CD1c-positive myeloid dendritic cell (primary cell): ENCODE measurements at regions not wholly inside any gene's neighbourhood (a gene's known extent, or its start where the extent isn't known, plus 50 kb on each side); places are given as distances from the start of the nearest gene placed in this dataset.
"Not testable (repeated sequence)": the region's sequence is repeated elsewhere in the genome, so short reads cannot be mapped to it uniquely, and the experiment has no call there.

Source experiments
- DNase-seq: peaks from one replicate; pipeline ENCODE4 v3.0.0-alpha.2; 2016; ENCODE audit errors: extremely low spot score

DNA sequence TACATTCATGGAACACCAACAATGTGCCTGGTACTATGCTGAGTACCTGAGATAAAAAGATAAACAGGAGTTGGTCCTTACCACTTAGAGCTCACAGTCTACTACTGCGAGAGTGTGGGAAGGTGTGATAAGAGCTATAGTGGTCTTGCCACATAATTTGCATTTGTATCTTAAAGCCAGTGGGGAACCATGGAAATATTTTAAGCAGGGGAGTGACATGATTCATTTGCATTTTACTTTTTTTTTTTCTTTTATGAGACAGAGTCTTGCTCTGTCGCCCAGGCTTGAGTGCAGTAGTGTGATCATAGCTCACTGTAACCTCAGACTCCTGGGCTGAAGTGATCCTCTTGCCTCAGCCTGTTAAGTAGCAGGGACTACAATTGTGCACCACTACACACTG, 53.6 kb downstream of the SRGAP2 start:
- not testable (repeated sequence) for DNase-seq

DNA sequence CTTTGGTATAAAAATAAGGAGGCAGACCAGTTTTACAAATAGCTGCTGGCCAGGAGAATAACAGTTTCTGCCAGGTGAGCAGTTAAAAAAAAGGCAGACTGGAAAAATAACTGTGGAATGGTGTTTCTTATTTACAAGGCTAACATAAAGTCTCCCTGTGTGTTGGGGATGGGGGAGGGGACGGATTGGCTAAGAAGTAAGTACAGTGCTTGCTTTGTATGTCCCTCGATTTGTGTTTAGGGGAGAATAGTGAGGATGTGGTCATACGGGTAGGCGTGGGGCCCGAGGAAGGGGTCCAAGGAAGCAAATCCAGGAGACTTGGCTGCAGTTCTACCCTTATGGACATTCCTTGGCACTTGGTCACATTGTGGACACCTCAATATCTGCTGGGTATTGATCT, 58.1 kb downstream of the SRGAP2 start:
- DNase-seq = not testable (repeated sequence)

DNA sequence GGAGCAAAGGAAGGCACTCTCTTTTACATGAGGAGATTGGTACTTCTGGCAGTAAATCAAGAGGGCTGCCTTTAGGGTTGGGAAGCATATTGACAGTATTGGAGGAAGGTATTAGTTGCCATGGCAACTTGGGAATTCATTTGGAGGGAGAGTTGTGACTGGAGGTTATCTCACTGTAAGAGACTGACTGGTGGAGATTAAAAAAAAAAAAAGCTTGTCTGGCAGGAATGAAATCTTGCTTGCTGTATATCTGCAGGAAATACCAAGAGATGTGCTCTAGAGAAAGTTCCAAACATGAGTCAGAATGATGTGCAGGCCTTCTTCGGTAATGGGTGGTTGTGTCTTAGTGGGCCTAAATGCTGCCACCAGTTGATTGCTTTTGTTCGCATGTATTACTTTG, 59.1 kb downstream of the SRGAP2 start:
- not testable (repeated sequence) for DNase-seq

DNA sequence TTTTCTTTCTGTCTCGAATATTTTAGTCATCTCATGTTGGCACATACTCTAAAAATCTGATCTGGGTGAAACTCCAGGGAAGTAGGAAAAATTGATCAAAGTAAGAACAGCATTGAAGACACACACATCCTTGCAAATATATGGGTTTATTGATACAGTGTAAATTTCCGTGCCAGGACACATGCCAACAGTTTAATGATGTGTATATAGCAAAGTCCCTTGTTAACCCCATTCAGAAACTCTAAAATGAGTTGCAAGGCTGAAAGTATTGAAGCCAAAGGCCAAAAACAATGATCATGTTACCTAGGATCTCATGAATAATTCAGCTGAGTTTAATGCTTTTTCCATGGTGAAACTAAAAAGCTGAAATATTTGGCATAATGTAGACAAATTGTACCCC, 61.6 kb downstream of the SRGAP2 start:
- DNase-seq = not testable (repeated sequence)

DNA sequence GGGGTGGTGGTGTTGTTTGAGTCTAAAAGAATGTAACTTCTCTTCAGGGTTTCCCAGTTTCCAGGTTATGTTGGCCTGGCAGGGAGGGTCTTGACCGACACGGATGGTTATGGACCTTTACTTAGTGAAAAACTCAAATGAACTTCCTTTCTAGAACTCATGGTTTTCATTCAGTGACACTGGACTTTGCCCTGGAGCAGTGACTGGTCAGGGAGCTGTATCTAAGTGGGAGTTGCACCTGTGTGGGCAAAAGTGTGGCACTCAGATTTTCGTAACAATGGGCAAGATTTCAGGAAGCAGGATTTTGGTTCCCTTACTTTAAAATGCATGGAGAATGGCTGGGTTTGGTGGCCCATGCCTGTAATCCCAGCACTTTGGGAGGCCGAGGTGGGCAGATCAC, 67.8 kb downstream of the SRGAP2 start:
- not testable (repeated sequence) for DNase-seq

DNA sequence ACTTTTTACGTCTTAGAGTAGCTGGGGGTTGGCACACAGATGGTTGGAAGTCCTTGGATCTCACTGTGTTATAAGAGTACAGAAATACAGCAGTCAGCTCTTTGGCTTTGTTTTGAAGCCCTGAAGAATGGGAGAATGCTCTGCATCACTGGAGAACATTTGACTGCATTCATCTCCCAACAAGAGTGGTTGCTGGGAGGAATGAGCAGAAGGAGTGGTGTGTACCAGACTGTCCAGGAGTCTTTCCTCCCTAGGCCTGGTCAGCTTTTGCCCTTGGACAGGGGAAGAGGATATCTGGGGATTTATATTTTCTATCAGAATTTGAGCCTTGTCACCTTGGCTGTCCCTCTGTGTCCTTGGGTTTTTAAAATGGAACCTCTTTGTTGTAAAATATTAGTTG, 69.8 kb downstream of the SRGAP2 start:
- not testable (repeated sequence) for DNase-seq

DNA sequence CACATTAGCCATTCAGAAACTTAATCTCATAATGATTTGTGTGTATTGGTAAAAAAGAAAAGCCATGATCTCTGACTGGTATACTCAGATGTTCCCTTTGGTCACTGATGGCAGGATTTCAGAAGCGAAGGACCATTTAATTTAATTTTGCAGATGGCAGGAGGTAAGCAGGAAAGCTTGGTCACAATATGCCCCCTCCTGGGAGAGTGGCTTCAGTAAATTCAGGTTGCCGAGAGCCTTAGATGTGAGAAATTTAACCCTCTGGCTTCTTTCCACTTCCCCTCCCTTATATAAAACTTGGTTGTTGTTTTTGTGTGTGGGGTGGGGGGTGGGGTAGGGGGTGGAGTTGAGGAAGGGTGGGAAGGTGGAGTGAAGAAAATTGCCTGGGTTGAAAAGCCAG, 72.8 kb downstream of the SRGAP2 start:
- not testable (repeated sequence) for DNase-seq

DNA sequence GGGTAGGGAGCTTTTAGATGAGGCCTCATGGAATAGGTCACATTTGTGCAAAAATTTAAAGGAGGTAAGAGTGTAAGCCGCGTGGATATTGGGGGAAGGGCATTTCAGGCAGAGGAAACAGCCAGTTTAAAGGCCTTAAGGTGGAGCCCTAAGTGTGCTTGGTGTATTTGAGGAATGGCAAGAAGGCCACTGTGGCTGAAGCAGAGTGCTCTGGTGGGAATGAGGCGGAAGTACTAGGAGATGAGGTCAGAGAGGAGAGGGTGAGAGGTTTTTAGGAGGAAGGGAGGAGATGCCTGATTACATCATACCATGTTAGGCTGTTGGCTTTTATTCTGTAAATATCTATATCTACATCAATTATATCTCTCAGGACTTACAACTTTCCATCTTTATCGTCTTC, 75.3 kb downstream of the SRGAP2 start:
- DNase-seq = peak; percentile 19

DNA sequence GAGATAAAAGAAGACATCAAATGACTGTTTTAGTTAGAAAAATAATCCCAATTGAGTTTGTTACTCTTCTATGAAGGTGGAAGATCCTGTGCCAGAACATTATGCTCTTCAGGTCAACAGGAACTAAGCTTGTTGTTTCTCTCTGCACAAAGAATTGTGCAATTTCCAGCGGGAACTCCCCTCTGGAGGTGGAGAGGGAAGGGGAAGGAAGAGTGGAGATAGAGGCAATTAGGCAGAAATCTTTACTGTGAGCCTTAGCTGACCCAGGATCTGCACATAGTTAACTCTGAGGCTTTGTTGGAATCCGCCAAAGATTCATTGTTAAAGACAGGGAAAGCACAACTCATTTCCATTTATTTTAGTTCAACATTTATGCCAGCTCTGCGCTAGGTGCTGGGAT, 77.3 kb downstream of the SRGAP2 start:
- not testable (repeated sequence) for DNase-seq

DNA sequence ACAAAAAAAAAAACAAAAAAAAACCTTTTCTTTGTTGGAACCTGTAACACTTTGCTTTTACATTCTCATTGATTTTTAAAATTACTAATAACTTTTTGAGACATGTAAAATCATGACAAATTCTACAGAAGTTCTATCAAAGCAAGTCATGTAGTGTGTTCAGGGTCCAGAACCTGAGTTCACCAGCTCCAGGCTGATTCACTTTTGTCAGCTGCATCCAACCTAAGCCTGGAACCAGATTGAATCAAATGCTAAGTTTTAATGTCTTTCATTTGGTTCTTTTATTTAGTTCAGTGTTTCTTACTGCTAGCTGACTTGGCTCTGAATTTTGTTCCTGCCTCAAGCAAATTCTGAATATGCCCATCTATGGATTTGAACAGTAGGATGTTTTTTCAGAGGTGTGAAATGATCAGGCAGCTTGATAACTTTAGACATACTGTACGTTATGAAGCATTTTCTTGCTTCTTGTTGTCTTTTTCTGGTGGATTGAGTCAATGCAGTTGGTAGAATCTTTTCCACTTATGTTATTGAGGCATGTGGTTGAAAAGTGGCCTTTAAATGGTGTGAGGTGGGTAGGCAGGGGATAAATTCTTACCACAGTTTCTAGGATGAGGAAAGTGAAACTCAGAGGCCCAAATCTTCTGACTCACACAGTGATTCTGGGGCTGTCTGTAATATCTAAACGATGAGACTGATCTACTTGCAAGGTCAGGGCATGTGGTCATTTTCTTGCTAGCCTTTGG, 78.7 kb downstream of the SRGAP2 start:
- DNase-seq = not testable (repeated sequence)

DNA sequence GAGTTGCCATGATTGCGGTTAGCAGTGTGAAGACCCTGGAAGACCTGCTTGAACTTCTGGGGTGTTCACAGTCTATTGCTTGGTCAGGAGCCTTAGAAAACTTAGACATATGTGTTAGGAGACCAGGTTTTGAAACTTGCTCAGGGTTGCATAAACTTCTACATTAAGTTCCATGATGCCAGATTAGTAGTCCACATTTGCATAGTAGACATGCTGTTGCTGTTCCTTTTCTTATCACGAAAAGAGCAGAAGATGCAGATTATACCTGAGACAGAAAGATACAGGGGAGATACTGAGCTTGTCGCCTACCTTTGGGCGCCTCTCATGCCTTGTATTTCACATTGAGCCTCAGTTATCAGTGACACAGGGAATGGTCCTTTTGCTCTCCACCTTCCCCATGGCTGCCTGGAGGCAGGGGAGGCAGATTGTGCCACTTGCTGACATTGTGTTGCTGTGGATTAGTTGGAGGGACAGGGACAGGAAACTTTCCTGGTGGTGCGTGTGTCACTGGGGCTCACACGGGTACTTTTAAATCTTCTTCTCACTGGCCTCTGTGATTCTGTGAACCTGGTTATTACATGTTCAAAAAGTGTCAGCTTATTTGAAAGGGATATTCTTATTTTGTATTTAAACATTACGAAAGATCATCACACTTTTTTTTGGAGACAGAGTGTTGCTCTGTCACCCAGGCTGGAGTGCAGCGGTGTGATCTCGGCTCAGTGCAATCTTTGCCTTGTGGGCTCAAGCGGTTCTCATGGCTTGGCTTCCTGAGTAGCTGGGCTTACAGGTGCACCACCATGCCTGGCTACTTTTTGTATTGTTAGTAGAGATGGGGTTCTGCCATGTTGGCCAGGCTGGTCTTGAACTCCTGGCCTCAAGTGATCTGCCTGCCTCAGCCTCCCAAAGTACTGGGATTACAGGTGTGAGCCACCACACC, 82.0 kb downstream of the SRGAP2 start:
- DNase-seq = not testable (repeated sequence)

DNA sequence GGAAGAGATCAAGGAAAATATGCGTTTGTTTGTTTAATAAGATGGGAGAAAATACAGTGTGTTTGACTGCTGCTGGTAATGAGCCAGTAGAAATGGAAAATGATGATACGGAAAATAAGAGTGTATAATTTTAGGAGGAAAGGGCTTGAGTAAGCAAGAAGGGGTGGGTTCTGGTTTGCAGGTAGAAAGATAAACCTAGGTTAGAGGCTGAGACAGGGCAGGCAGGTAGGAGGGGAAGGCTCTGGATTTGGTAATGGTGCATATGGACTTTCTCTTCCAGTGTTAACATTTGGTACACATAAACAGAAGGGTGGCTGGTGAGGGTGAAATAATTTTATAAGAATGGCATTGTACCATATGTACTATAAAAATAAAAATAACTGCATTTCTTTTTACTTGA, 84.4 kb downstream of the SRGAP2 start:
- DNase-seq = not testable (repeated sequence)

DNA sequence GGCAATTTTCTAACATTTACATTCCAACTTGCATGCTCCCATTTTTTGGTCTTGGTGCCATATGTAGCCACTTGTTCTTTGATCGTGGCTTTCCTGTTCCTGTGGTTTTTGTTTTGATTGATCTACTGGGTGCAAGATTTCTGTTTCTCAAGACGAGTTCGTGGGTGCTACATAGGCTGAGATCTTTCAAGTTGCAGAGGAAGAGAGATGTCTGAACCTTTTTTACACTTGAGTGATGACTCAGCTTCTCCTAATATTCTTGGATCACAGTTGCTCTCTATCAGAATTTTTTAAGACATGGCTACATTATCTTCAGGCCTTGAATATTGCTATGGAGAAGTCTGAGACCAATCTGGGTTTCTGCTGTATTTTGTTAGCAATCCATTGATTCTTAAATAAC, 85.1 kb downstream of the SRGAP2 start:
- not testable (repeated sequence) for DNase-seq

DNA sequence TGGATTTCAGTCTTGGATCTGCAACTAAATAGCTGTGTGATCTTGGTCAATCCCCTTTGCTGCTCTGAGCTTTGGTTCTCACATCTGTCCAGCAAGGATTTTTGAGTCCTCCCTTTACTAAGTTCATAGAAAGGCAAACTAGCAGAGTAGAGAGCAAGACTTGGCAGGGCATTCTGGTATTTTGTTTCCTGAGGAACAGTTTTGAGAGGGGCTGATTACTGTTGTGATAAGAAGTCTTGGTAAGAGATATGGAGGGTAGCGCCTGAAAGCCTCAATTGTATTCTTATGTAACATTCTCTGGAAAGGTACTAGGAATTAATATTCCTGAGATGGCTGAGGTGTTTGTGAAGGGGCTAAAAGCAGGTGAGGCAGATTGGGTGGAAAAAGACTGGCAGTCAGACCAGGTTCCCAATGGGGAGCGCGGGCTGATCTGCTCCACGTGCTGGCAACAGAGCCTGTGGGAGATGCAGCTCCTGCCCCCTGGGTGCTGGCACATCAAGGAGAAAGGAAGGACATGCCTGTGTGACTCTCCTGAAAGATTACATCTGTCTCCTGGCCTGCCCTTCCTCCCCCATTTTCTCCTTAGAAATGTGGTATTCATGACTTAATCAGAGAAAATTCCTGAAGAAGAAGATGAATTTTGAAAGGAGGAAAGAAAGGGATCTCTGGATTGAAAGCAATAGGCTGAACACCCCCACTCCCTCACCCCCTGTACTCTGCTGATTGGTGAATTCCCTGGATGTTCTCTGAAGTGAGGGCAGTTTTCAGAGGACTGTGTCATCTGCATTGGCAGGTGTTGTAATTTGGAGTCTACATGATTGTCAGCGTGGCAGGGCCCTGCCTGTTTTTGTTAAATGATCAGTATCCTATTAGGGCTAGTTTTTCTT, 94.0 kb downstream of the SRGAP2 start:
- not testable (repeated sequence) for DNase-seq

DNA sequence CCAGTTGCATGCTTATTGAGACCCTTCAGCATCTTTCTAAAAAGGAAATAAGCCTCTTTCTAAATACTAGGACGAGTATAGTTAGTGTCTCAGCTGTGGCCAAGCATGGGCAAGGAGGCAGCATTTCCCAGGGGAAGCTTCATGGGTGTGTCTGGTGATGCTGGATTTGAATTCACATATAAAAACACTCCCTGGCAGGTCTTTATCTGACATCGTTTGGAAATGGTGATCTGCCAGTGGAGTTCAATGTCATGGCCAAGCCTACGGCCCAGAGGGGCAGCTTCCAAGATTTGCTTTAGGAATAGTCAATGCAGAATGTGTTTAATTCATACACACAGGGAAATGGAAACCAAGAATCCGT, 94.7 kb downstream of the SRGAP2 start:
- DNase-seq = not testable (repeated sequence)

DNA sequence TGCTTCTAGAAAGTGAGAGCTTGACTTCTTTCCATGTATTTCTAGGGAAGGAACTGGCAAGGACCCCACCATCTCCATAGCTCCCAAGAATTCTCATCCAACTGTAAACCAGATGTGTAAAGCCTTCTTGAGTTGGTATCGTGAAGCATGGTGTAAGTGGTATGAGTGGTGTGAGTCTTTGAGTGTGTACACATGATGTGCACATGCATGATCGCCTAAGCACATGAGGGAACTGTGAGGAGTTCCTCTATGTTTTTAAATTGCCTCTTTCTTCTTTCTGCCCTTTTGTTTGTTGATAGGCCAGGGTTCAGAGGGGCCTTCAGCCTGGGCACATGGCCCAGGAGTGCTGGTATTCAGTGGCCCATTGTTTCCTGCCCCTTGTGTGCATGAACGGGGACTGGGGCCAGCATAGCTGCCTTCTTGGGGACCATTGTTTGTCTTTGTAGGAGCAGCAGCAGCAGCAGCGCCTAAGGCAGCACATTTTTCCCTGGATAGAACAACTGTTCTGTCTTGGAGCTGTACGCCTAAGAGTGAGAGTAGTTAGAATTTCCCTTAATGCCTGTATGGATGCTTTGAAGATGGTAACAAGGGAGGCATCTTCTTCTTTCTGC, 95.9 kb downstream of the SRGAP2 start:
- not testable (repeated sequence) for DNase-seq

DNA sequence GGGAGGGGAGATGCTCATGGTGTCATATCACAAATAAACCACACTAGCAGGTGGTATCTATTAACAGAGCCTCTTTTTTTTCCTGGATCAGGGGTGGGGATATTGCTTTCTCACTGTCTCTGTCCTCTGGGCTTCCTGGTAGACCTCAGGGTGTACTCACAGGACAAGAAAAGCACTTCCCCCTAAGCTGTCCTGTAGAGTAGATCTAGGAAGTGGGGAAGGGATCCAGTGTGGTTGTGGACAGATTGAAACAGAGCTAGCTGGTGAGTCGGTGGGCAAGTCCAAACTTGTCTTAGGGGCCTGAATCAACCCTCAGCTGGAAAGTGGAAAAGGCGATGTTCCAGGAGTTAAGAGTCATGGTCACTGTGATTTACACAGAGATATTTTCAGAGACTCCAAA, 96.6 kb downstream of the SRGAP2 start:
- DNase-seq = not testable (repeated sequence)

DNA sequence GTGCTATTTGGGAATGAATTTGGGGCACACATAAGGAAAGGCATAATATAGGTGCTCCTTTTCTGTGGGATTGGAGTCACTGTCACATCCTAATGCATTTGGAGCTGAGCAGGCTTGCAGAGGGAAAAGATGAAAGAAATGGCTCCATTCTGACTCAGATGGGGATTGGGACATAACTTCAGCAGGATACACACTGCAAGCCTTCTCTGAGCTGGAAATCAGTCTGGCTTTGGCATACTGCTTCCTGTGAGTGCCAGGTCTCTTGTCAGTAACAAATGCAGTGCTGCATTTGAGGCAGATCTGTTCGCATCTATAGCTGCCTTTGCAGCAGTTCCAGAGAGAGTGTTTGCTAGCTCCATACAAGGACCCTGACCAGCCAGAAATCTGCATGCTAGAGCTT, 98.7 kb downstream of the SRGAP2 start:
- not testable (repeated sequence) for DNase-seq

DNA sequence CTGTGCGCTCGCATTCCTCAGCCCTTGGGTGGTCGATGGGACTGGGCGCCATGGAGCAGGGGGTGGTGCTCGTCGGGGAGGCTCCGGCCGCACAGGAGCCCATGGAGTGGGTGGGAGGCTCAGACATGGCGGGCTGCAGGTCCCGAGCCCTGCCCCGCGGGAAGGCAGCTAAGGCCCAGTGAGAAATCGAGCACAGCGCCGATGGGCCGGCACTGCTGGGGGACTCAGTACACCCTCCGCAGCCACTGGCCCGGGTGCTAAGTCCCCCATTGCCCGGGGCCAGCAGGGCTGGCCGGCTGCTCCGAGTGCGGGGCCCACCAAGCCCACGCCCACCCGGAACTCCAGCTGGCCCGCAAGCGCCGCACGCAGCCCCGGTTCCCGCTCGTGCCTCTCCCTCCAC, 104.1 kb downstream of the SRGAP2 start:
- DNase-seq = not testable (repeated sequence)

DNA sequence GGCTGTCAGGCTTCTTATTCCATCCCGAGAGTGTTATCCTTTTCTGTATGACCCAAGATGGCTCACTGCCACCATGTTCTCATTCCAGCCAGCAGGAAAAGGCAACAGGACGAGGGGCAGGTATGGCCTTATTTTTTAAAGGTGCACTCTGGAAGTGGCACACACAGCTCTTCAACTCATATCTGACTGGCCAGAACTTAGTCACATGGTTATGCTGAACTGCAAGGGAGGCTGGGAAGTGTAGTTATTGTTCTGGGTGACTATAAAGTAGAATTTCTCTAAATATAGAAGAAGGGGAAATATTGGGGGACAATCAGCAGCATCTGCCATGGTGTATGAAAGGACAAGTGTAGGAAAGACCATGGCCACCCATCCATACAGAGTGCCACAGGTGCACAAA, 107.6 kb downstream of the SRGAP2 start:
- DNase-seq = not testable (repeated sequence)

DNA sequence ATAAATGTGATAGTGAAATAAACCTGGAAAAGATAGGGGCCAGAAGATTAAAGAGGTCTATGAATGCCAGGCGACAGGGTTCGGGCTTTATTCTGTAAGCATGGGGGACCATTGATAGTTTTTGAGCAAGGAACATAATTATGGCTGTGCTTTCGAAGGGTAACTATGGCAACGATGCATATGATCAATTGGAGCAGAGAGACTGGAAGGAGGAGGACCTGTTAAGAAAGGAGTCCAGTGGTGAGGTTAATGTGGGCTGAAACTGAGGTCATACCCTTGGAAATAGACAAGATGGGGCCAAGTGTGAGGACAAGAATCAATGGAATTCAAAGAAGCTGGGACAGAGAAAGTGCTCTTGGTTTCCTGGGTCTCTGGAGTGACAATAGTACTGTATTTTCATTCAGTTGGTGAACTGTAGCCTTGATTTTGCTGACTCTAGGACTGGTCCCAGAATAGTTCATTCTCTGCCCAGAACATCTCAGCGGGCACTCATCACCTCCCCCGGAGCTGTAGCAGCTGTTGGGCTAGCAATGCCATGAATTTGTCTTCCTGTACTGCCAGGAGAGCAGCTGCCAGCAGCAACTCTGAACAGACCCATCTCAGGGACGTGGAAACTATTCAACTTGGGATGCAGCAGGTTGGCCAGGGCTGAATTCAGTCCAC, 108.4 kb downstream of the SRGAP2 start:
- DNase-seq = not testable (repeated sequence)
